NCI-H187 (cell line): ENCODE measurements at regions not wholly inside any gene's neighbourhood (a gene's known extent, or its start where the extent isn't known, plus 50 kb on each side); places are given as distances from the start of the nearest gene placed in this dataset.

Experiments used
- DNase-seq, 2 experiments: peaks; one replicate each; lab custom pipeline; 2025; lab: John Stamatoyannopoulos, UW

DNA sequence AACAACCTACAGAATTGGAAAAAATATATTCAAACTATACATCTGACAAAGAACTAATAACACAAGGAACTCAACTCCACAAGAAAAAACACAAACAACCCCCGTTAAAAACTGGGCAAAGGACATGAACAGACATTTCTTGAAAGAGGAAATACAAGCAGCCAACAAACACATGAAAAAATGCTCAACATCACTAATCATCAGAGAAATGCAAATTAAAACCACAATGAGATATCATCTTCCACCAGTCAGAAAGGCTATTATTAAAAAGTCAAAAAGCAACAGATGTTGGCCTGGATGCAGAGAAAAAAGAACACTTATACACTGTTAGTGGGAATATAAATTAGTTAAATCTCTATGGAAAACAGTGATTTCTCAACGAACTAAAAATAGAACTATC, 82.6 kb upstream of the CCDC91 start:
- no peak for DNase-seq

DNA sequence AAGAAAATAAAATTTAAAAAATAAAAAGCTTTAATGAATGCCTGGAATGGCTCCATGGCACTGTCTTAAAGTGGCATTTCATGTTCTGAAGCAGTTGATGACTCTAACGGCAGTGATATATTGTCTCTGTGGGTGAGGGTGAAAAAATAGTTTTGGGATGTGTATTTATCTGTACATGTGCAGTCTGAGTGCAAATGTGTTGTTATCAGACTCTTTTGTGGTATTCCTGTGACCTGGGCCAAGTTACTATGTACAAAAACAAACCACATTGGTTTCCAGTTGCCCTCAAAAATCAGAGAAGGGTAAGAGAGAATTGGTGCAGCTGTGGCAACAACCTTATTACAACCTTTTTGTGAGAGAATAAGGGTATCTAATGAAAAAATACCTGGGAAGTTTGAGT, 81.7 kb upstream of the CCDC91 start:
- no peak for DNase-seq

DNA sequence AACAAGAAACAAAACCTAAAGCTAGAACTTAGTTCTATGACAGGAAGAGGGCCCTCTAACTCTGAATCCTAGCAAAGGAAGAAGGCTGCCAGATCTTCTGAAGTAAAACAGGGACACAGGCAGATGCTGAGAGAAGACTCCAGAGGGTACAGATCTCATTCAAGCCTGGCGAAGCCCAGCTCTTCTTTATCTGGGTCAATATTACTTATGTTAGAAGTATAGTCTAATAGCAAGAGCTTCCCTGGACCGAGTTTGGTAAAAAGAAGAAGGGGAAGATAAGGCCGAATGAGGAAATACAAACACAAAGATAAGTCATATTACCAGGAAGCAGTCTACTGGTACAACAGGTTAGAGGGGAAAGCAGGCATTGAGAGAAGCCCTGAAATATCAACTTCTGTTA, 79.9 kb upstream of the CCDC91 start:
- DNase-seq, result no peak

DNA sequence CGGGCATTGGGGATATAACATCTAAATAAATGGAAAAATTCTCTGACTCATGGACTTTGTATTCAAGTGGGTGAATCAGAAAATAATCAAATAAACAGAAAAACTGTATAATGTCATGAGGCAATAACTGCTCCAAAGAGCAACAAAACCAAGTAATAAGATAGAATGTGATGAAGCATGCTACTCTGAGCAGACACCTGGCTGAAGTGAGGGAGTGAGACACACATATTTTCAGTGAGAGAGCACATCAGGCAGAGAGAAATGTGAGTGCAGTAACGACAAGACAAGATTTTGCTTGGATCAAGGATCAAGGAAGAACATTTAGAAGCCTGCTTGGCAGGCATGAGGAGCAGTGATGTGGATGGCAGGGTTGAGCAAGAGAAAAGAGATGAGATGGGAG, 75.8 kb upstream of the CCDC91 start:
- no peak for DNase-seq

- DNase-seq, result no peak
Measured at GRCh38 chr12:28121433-28121832, 68.8 kb upstream of the CCDC91 start.

DNA sequence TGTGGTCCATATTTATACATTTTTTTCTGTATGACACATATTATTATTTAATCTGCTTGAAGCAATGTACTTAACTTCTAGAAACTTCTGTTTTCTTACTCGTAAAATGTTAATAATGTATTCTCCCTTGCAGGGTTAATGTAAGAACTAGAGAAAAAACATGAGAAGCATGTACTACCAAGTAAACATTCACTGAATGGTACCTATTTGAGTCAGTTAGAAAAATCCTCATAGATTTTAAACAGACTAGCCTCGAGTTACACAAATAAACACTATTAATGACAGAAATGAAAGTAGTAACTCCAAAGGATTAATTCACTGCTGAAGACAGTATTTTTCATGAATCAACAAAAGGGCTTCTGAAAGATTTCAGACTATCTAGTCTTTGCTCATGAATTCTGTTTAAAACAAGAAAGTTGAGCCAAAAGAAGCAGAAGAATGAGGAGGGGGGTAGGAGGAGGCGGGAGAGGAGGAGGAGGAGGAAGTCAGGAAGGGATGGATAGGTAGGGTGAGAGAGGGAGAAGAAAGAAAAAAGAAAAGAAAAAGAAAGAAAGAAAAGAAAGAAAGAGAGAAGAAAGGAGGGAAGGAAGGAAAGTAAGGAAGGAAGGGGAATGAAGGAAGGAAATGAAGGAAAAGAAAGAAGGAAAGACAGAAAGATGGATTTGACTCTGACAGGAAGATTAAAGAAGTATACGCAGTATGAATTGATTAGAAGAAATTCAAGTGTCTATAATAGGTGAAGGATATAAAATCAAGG, 68.2 kb upstream of the CCDC91 start:
- no peak for DNase-seq

GRCh38 chr12:28122756-28123155, 67.5 kb upstream of the CCDC91 start:
- no peak for DNase-seq

GRCh38 chr12:28127455-28127854, 62.8 kb upstream of the CCDC91 start:
- DNase-seq, result no peak

DNA sequence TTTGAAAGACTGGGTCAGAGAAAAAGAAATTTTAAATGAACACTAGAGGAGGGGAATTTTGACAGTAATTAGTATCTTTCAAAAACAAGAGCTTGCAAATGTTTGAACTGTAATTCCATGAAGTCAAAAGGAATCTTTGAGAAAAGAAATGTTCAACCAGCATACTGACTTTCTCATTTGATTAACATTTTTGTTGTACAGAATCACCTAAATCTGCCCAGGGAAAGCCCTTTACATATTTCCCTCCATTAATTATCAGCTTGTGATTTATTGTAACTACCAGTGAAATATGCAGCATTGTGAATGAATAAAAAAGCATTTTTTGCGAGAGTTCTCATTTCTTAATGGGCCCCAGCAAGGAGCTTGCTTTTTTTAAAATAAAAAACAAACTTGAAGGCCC, 61.2 kb upstream of the CCDC91 start:
- DNase-seq, result no peak

DNA sequence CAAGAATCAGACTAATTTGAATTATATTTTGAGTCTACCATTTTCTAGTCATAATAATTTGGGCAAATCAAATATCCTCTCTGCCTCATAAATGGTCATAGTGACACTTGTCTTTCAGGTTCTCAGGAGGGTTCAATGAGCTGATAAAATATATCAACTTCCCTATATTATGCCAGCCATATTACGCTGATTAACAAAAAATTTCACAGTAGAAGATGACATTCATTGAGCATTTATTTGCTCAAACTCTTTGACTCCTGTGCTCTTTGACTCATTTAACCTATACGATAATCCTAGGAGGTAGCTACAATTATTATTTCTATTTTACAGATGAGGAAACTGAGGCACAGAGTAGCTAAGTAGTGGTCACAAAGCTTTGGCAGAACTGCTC, 60.0 kb upstream of the CCDC91 start:
- DNase-seq, result no peak

DNA sequence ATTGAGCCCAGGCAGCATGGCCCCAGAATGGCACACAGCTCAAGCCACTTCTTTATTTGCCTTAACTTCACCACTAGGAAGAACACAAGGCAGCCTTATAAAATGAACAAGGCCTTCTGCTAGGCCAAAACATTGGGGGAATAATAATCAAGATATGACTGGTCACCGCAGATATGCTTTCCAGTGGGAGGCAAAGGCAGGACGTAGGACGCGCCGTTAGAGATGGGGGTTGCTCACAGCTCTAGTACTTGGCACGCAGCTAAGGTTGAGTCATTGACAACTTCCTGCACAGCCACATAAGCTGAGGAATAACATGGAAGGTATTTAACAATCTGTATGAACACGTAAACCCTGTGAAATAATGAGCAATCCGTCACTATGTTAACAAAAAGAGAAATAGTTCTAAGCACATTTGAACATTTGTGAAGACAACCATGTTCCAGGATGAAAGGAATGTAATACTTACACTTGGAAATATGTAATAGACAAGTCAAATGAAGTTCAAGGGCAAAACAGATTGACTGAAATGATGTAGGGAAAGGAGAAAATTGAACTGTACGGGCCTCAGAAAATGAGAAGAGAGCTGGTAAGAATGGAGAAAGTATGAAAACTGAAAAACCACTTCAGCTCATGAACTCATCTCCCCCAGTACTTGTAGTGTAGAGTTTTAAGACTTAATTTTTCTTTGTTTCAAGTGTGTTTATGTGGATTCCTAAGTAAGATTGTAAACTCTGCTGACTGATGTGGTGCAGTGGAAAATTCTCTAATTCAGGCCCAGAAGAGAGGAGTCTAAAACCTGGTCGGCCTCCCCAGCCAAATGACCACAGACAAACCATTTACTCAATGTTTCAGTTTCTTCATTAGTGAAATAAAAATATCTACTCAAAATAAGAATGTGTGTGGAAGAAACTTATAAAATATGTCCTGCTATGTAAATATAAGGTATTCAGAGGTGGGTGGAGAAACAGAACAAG, 59.3 kb upstream of the CCDC91 start:
- DNase-seq, result no peak

- DNase-seq, result no peak
Measured at GRCh38 chr12:28132398-28132797, 57.9 kb upstream of the CCDC91 start.

GRCh38 chr12:28135801-28136439, 54.3 kb upstream of the CCDC91 start:
- no peak for DNase-seq

GRCh38 chr12:28137414-28137813, 52.8 kb upstream of the CCDC91 start:
- DNase-seq, result no peak

- no peak for DNase-seq
Measured at GRCh38 chr12:28140404-28140803, 49.9 kb upstream of the CCDC91 start.
